ENCODE measurements at regions not wholly inside any gene's neighbourhood (a gene's known extent, or its start where the extent isn't known, plus 50 kb on each side); places are given as distances from the start of the nearest gene placed in this dataset.

- DNase-seq (ENCODE audit: low read depth), result no peak
Measured at GRCh38 chr3:103057003-103057402, 622.2 kb downstream of the ZPLD1 start.

- DNase-seq (ENCODE audit: low read depth), result no peak
Measured at GRCh38 chr3:103057487-103057886, 622.7 kb downstream of the ZPLD1 start.

GRCh38 chr3:103059432-103059831, 624.6 kb downstream of the ZPLD1 start:
- DNase-seq (ENCODE audit: low read depth), result no peak

- DNase-seq (ENCODE audit: low read depth), result no peak
Measured at GRCh38 chr3:103060242-103060641, 625.4 kb downstream of the ZPLD1 start.

GRCh38 chr3:103067963-103068362, 633.1 kb downstream of the ZPLD1 start:
- no peak for DNase-seq (ENCODE audit: low read depth)

GRCh38 chr3:103075282-103075681, 640.5 kb downstream of the ZPLD1 start:
- no peak for DNase-seq (ENCODE audit: low read depth)

GRCh38 chr3:103077910-103078309, 643.1 kb downstream of the ZPLD1 start:
- DNase-seq (ENCODE audit: low read depth), result no peak

GRCh38 chr3:103082501-103082900, 647.7 kb downstream of the ZPLD1 start:
- no peak for DNase-seq (ENCODE audit: low read depth)

GRCh38 chr3:103083848-103084631, 649.2 kb downstream of the ZPLD1 start:
- DNase-seq (ENCODE audit: low read depth), result no peak

- no peak for DNase-seq (ENCODE audit: low read depth)
Measured at GRCh38 chr3:103085465-103085864, 650.6 kb downstream of the ZPLD1 start.

- DNase-seq (ENCODE audit: low read depth), result no peak
Measured at GRCh38 chr3:103089758-103090157, 654.9 kb downstream of the ZPLD1 start.

- DNase-seq (ENCODE audit: low read depth), result no peak
Measured at GRCh38 chr3:103105206-103105605, 670.4 kb downstream of the ZPLD1 start.

- DNase-seq (ENCODE audit: low read depth), result no peak
Measured at GRCh38 chr3:103112273-103112672, 677.5 kb downstream of the ZPLD1 start.

- no peak for DNase-seq (ENCODE audit: low read depth)
Measured at GRCh38 chr3:103126115-103126514, 691.3 kb downstream of the ZPLD1 start.

GRCh38 chr3:103127098-103127630, 692.3 kb downstream of the ZPLD1 start:
- no peak for DNase-seq (ENCODE audit: low read depth)

- no peak for DNase-seq (ENCODE audit: low read depth)
Measured at GRCh38 chr3:103127737-103128136, 692.9 kb downstream of the ZPLD1 start.

- no peak for DNase-seq (ENCODE audit: low read depth)
Measured at GRCh38 chr3:103134023-103134724, 699.4 kb downstream of the ZPLD1 start.

GRCh38 chr3:103136621-103137020, 701.8 kb downstream of the ZPLD1 start:
- no peak for DNase-seq (ENCODE audit: low read depth)

- DNase-seq (ENCODE audit: low read depth), result no peak
Measured at GRCh38 chr3:103137830-103138229, 703.0 kb downstream of the ZPLD1 start.

GRCh38 chr3:103158183-103158582, 723.4 kb downstream of the ZPLD1 start:
- no peak for DNase-seq (ENCODE audit: low read depth)

- no peak for DNase-seq (ENCODE audit: low read depth)
Measured at GRCh38 chr3:103166890-103167289, 732.1 kb downstream of the ZPLD1 start.

GRCh38 chr3:103167850-103168249, 733.0 kb downstream of the ZPLD1 start:
- no peak for DNase-seq (ENCODE audit: low read depth)

GRCh38 chr3:103169289-103169688, 734.5 kb downstream of the ZPLD1 start:
- DNase-seq (ENCODE audit: low read depth), result no peak
